H1 (cell line): ENCODE measurements at regions not wholly inside any gene's neighbourhood (a gene's known extent, or its start where the extent isn't known, plus 50 kb on each side); places are given as distances from the start of the nearest gene placed in this dataset.

Experiments used
- CEBPB ChIP-seq: IDR thresholded peaks from 2 replicates; pipeline ENCODE4 v1.6.1; 2012; ENCODE audit warnings: low read depth, low read length
- CTCF ChIP-seq, 3 experiments: IDR thresholded peaks; 1 replicate in 2 of 3; 2 replicates in 1 of 3; pipeline versions ENCODE4 v1.5.1 to v1.6.1; 2011; ENCODE audit warnings: low read length in 3 of 3, mild to moderate bottlenecking in 3 of 3, inconsistent platforms in 2 of 3, low read depth in 1 of 3, moderate library complexity in 1 of 3; ENCODE audit not compliant: insufficient read depth in 1 of 3; ENCODE audit errors: control extremely low read depth in 1 of 3
- TF ChIP-seq, protein P1 (sequence below): IDR thresholded peaks from 2 replicates; pipeline ENCODE4 v1.6.1; 2012; ENCODE audit warnings: inconsistent platforms

GRCh38 chr1:221098471-221099405 lies 219.5 kb downstream of the HLX start (continued):
- TF ChIP-seq CTCF (IDR thresholded peaks at IDR 0.05; ENCODE audit: control extremely low read depth in 1 of 3, insufficient read depth in 1 of 3, low read depth in 1 of 3, low read length in 3 of 3) (no peak), CEBPB (no peak)
- TF ChIP-seq, protein P1, sequence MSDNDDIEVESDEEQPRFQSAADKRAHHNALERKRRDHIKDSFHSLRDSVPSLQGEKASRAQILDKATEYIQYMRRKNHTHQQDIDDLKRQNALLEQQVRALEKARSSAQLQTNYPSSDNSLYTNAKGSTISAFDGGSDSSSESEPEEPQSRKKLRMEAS: no peak
- TF ChIP-seq, all 59 proteins: peak for 0
